Stimulated activated CD8-positive, alpha-beta memory T cell treated with anti-CD3 and anti-CD28 coated beads, Interleukin-15, amount 100 ng/mL, for 48 hours (primary cell): ENCODE measurements at regions not wholly inside any gene's neighbourhood (a gene's known extent, or its start where the extent isn't known, plus 50 kb on each side); places are given as distances from the start of the nearest gene placed in this dataset.
"Not testable (repeated sequence)": the region's sequence is repeated elsewhere in the genome, so short reads cannot be mapped to it uniquely, and the experiment has no call there.

ENCODE experiments used
- DNase-seq, 2 donors: peaks; one replicate each; pipeline ENCODE4 v3.0.0-alpha.2; 2020; ENCODE audit warnings: low read depth in 2 of 2

- DNase-seq = no peak
Measured at GRCh38 chr2:5609201-5609600, 83.0 kb upstream of the SOX11 start.

- no peak for DNase-seq
Measured at GRCh38 chr2:5612666-5613065, 79.5 kb upstream of the SOX11 start.

- DNase-seq = no peak
Measured at GRCh38 chr2:5616019-5616418, 76.2 kb upstream of the SOX11 start.

GRCh38 chr2:5617358-5617757 is 74.8 kb upstream of the SOX11 start:
- no peak for DNase-seq

- no peak for DNase-seq
Measured at GRCh38 chr2:5617796-5618195, 74.4 kb upstream of the SOX11 start.

- DNase-seq = no peak
Measured at GRCh38 chr2:5618271-5618670, 73.9 kb upstream of the SOX11 start.

GRCh38 chr2:5625556-5626065 is 66.6 kb upstream of the SOX11 start:
- not testable (repeated sequence) for DNase-seq

GRCh38 chr2:5628484-5628883 is 63.7 kb upstream of the SOX11 start:
- DNase-seq = not testable (repeated sequence)

GRCh38 chr2:5629510-5629909 is 62.7 kb upstream of the SOX11 start:
- not testable (repeated sequence) for DNase-seq

GRCh38 chr2:5637051-5637450 is 55.1 kb upstream of the SOX11 start:
- DNase-seq = not testable (repeated sequence)
